Brain microvascular endothelial cell (primary cell): ENCODE measurements at regions not wholly inside any gene's neighbourhood (a gene's known extent, or its start where the extent isn't known, plus 50 kb on each side); places are given as distances from the start of the nearest gene placed in this dataset.

Experiments used
- DNase-seq: peaks from one replicate; pipeline ENCODE4 v3.0.0-alpha.2; 2020
- H3K27ac ChIP-seq: fragments of 250-450 bp; sonication (Bioruptor Pico); 2 replicates; pipeline ENCODE4 v1.5.1; 2020; ENCODE audit warnings: mild to moderate bottlenecking, moderate library complexity
- H3K27me3 ChIP-seq: fragments of 250-450 bp; sonication (Bioruptor Pico); replicated peaks from 2 replicates; pipeline ENCODE4 v1.5.1; 2020; ENCODE audit warnings: mild to moderate bottlenecking
- H3K36me3 ChIP-seq: fragments of 250-450 bp; sonication (Bioruptor Pico); replicated peaks from 2 replicates; pipeline ENCODE4 v1.5.1; 2020; ENCODE audit warnings: mild to moderate bottlenecking
- H3K4me3 ChIP-seq: 2 replicates; pipeline ENCODE4 v1.5.1; 2011; ENCODE audit warnings: low read depth, mild to moderate bottlenecking, control low read depth, low read length, moderate library complexity
- in situ Hi-C: cut with HindIII; loops from 2 replicates; pipeline ENCODE4 v1.10.0; 2017; ENCODE audit warnings: low sequenced_read_pairs, low pct_ligation_motif_present
- TF ChIP-seq, protein P1 (sequence below): IDR thresholded peaks from 2 replicates; pipeline ENCODE4 v1.5.1; 2011; ENCODE audit warnings: low read depth, mild to moderate bottlenecking, moderate library complexity, low read length, control low read depth, inconsistent platforms; ENCODE audit errors: missing control alignments

DNA sequence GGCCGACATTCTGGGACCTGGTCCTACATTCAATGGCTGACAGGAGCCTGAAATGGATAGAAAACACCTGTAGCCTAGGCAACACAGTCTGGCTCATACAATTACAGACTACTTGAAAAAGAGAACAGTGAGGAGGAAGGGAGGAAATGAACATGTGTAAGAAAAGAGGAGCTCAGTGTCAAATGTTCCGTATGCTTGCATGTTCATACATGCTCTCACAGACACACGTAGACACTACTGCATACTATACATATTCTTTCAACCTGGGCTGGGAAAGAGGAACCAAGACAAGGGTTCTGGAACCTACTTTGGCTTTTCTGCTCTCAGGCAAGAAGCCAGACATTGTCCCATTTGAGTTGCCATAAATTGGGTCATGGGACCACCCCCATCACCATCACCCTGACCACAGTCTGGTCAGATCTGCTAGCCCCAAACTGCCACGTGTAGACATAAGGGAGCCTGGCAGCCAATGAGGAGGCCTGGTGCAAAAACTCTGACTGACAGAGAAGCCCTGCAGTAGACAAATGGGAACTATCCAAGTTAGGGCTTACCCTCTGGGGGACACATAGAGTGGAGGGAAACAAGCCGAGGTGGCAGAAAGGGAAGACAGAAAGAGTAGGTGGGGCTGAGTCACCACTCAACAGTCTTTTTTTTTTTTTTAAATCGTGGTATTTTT lies 310.0 kb downstream of the SHQ1 start:
- no peaks in the 10 kb centered on the region for H3K27me3 ChIP-seq
- no peak for DNase-seq
- no peak overlapping the region for H3K27ac ChIP-seq
- H3K4me3 ChIP-seq, result no peak overlapping the region
- in situ Hi-C loops, result no loop called here
- H3K36me3 ChIP-seq, result no peaks in the 10 kb centered on the region
- TF ChIP-seq, protein P1, sequence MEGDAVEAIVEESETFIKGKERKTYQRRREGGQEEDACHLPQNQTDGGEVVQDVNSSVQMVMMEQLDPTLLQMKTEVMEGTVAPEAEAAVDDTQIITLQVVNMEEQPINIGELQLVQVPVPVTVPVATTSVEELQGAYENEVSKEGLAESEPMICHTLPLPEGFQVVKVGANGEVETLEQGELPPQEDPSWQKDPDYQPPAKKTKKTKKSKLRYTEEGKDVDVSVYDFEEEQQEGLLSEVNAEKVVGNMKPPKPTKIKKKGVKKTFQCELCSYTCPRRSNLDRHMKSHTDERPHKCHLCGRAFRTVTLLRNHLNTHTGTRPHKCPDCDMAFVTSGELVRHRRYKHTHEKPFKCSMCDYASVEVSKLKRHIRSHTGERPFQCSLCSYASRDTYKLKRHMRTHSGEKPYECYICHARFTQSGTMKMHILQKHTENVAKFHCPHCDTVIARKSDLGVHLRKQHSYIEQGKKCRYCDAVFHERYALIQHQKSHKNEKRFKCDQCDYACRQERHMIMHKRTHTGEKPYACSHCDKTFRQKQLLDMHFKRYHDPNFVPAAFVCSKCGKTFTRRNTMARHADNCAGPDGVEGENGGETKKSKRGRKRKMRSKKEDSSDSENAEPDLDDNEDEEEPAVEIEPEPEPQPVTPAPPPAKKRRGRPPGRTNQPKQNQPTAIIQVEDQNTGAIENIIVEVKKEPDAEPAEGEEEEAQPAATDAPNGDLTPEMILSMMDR, result no peak

DNA sequence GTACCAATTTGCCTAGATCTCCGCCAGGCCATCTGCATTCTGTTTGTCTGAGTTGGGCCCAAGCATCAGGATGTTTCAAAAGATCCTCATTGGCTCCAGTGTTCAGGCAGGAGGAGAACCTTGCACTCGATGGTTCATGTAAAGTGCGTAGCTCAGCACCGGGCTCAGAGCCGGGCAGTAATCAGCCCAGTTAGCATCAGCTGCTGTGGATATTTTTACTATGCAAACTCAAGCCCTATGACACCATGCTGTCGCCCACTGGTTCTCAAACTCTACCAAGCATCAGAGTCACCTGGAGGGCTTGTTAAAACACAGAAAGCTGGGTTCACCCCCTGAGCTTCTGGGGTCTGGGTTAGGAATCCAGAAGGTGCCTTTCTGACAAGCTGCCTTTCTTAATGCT lies 310.8 kb downstream of the SHQ1 start:
- H3K27ac ChIP-seq, result no peak overlapping the region
- TF ChIP-seq, protein P1, result no peak
- H3K27me3 ChIP-seq, result no peaks in the 10 kb centered on the region
- H3K36me3 ChIP-seq, result no peaks in the 10 kb centered on the region
- no peak overlapping the region for H3K4me3 ChIP-seq
- DNase-seq, result no peak
- in situ Hi-C loops, result no loop called here

DNA sequence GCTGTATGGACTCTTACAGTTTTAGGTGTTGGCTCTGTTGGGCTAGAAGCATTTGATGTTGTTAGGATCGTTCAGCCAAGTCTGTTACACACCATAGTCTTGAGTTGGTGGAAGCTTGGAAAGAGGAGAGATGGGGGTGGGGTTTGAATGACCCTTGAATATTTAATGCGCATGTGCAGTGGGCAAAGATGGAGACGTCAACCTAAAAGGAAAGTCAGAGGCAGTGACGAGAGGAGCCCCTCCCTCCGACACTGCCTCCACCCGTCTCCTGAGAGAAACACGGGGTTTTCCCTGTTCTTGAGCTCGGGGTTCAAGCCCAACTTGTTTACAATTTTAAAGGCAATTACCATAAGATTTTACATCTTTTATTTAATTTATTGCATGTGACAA lies 311.4 kb downstream of the SHQ1 start:
- no peak overlapping the region for H3K27ac ChIP-seq
- no peaks in the 10 kb centered on the region for H3K36me3 ChIP-seq
- no peak overlapping the region for H3K4me3 ChIP-seq
- in situ Hi-C loops, result no loop called here
- no peaks in the 10 kb centered on the region for H3K27me3 ChIP-seq
- TF ChIP-seq, protein P1, result no peak
- DNase-seq, result no peak

DNA sequence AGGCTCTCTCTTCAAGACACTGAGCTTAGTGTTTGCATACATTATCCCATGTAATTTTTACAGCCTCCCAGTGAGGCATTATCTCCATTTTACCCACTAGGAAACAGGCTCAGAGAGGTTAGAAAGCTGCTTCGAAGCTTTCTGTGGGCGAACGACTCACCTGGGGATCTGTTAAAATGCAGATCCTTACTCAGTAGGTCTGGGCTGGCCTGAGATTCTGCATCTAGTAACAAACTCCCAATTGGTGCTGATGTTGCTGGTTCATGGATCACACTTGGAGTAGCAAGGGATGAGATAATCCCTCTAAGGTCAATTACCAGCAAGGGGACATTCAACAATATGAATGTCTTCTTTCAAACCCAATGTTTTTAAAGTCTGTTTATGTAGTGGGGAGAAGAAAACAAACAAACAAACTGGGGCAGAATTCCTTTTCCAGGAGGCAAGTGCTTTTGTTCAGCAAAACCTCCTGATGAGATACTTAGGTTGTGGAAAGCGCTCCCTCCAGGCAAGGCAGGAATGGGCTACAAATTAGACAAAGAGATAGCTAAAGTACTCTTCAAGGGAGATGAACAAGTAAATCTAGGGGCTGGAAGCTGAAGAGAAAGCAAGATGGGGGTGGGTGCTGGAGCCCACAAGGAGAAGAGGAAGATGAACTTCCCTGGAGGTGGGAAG lies 311.9 kb downstream of the SHQ1 start:
- in situ Hi-C loops, result no loop called here
- Histone ChIP-seq H3K36me3 (no peaks in the 10 kb centered on the region), H3K27ac (no peak overlapping the region), H3K27me3 (no peaks in the 10 kb centered on the region), H3K4me3 (no peak overlapping the region)
- no peak for DNase-seq
- TF ChIP-seq, protein P1, result no peak

DNA sequence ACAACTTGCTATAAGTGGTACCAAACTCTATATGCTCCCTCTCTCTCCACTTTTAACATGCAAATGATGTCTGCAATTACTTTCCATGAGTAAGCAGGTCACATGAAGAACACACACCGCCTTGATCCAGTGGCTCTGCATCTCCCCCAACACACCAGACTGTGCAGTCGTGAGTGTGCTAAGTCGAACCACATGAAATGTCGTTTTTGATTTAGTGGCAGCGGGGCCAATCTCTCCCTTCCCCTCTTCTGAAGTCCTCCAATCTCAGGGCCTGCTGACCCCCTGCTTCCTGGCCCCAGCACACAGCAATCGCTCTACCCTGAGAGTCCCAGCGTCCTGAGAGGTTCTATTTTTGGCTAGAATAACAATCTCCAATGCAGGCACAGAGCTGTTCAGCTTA lies 312.5 kb downstream of the SHQ1 start:
- no peak overlapping the region for H3K4me3 ChIP-seq
- no peaks in the 10 kb centered on the region for H3K27me3 ChIP-seq
- H3K27ac ChIP-seq, result no peak overlapping the region
- no peak for DNase-seq
- in situ Hi-C loops, result no loop called here
- H3K36me3 ChIP-seq, result no peaks in the 10 kb centered on the region
- TF ChIP-seq, protein P1, result no peak
